PC-3 (cell line): ENCODE measurements at regions not wholly inside any gene's neighbourhood (a gene's known extent, or its start where the extent isn't known, plus 50 kb on each side); places are given as distances from the start of the nearest gene placed in this dataset.

Experiments
- ATAC-seq: fragments of 200-7000 bp; cut with Tn5 transposase; 2 replicates; pipeline ENCODE4 v1.9.1; 2020; ENCODE audit warnings: mild to moderate bottlenecking, moderate library complexity
- BruUV-seq: library from RNA; stranded (reverse); fragments of 400-500 nt; replicated peaks from 2 replicates; lab custom pipeline; 2021; lab: Mats Ljungman, UMichigan
- CTCF ChIA-PET: fragments of 300-600 bp; sonication (Branson Sonifier 250); formaldehyde crosslinking; loops from one replicate; lab custom pipeline; 2022; ENCODE audit warnings: antibody characterized with exemption; lab: Charles Lee
- POLR2A ChIA-PET: fragments of 300-600 bp; sonication (Branson Sonifier 250); formaldehyde crosslinking; loops from one replicate; lab custom pipeline; 2022; ENCODE audit warnings: antibody characterized with exemption; ENCODE audit not compliant: unreplicated experiment; lab: Charles Lee
- DNase-seq: peaks from one replicate; pipeline ENCODE4 v3.0.0-alpha.2; 2015
- H2AFZ ChIP-seq: fragments of 300-600 bp; sonication (generic); 2 replicates; pipeline ENCODE4 v1.6.0; 2016; ENCODE audit warnings: antibody characterized with exemption, low read length
- H3F3A ChIP-seq: fragments of 300-600 bp; sonication (generic); one replicate; pipeline ENCODE4 v1.6.0; 2017; ENCODE audit warnings: antibody characterized with exemption, low read length, control low read depth, mild to moderate bottlenecking; ENCODE audit not compliant: unreplicated experiment
- H3K27ac ChIP-seq: fragments of 300-600 bp; sonication (generic); 2 replicates; pipeline ENCODE4 v1.5.1; 2016; ENCODE audit warnings: mild to moderate bottlenecking, low read length
- H3K27me3 ChIP-seq: fragments of 300-600 bp; sonication (generic); 2 replicates; pipeline ENCODE4 v1.6.1; 2016; ENCODE audit warnings: low read length, mixed read lengths
- H3K36me3 ChIP-seq: fragments of 300-600 bp; sonication (generic); 2 replicates; pipeline ENCODE4 v1.6.1; 2016; ENCODE audit warnings: low read depth, mixed run types, low read length, mixed read lengths
- H3K4me1 ChIP-seq: fragments of 300-600 bp; sonication (generic); 2 replicates; pipeline ENCODE4 v1.5.1; 2016; ENCODE audit warnings: low read length; ENCODE audit not compliant: insufficient read depth
- H3K4me2 ChIP-seq: fragments of 300-600 bp; sonication (generic); 2 replicates; pipeline ENCODE4 v1.6.0; 2016; ENCODE audit warnings: low read length
- H3K4me3 ChIP-seq: fragments of 300-600 bp; sonication (generic); 2 replicates; pipeline ENCODE4 v1.5.1; 2016; ENCODE audit warnings: mild to moderate bottlenecking, low read length, mixed read lengths
- H3K79me2 ChIP-seq: fragments of 300-600 bp; sonication (generic); 2 replicates; pipeline ENCODE4 v1.6.1; 2017; ENCODE audit warnings: low read length, mixed read lengths
- H3K9ac ChIP-seq: fragments of 300-600 bp; sonication (generic); 2 replicates; pipeline ENCODE4 v1.6.0; 2016; ENCODE audit warnings: mild to moderate bottlenecking, low read length
- H3K9me2 ChIP-seq: fragments of 300-600 bp; sonication (generic); replicated peaks from 2 replicates; pipeline ENCODE4 v1.6.1; 2016; ENCODE audit warnings: mixed run types, low read length, mixed read lengths
- H3K9me3 ChIP-seq: fragments of 300-600 bp; sonication (generic); 2 replicates; pipeline ENCODE4 v1.6.1; 2016; ENCODE audit warnings: low read length, mixed read lengths
- H4K20me1 ChIP-seq: fragments of 300-600 bp; sonication (generic); 2 replicates; pipeline ENCODE4 v1.6.1; 2016; ENCODE audit warnings: low read length, mixed read lengths
- EZH2 ChIP-seq: fragments of 300-600 bp; sonication (generic); IDR thresholded peaks from one replicate; pipeline ENCODE4 v1.6.1; 2017; ENCODE audit warnings: antibody characterized with exemption, mild to moderate bottlenecking, low read length; ENCODE audit not compliant: unreplicated experiment
- EZH2phosphoT487 ChIP-seq: fragments of 300-600 bp; sonication (generic); IDR thresholded peaks from 2 replicates; pipeline ENCODE4 v1.6.1; 2018; ENCODE audit warnings: mild to moderate bottlenecking, antibody characterized with exemption, low read length, borderline replicate concordance
- intact Hi-C: fragments of 100-400 bp; cut with micrococcal nuclease; formaldehyde crosslinking; loops from 2 replicates; pipeline ENCODE4 v1.9.0; 2023
- TF ChIP-seq, protein P1 (sequence below): fragments of 300-600 bp; sonication (generic); conservative IDR thresholded peaks from 2 replicates; pipeline ENCODE4 v1.5.1; 2017; ENCODE audit warnings: antibody characterized with exemption, low read depth, mild to moderate bottlenecking, low read length

DNA sequence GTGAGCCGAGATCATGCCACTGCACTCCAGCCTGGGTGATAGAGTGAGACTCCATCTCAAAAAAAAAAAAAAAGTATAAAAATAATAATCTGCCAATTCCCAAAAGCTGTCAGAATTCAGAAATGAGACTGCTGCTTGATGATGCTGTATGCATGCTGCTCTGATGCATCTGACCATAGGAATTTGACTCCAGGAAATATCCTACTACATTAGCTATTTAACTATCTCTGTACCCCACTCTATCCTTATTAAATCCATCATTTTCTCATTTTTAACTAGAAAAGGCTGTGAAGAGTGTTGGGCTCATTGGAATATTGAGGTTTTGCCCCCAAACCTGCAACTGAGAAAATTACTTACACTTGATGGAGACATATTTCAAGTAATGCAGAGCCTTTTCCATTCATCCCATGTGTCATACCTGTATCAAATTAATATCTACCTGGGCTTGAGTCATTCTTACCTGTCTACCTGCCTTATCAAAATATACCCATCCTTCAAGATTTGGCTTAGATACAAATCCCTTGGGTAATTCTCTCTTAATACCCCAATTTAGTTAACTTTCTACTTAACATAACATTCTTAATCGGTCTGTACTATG lies 135.2 kb upstream of the PREP start:
- Histone ChIP-seq H3K27ac (no peak overlapping the region), H3K79me2 (no peaks in the 10 kb centered on the region), H3K9ac (no peak overlapping the region), H3K9me3 (no peaks in the 10 kb centered on the region), H3F3A (no peaks in the 10 kb centered on the region), H3K27me3 (no peaks in the 10 kb centered on the region), H3K9me2 (no peaks in the 10 kb centered on the region), H3K4me2 (no peak overlapping the region), H3K36me3 (no peaks in the 10 kb centered on the region), H4K20me1 (no peaks in the 10 kb centered on the region), H2AFZ (no peak overlapping the region), H3K4me3 (no peak overlapping the region), H3K4me1 (no peaks in the 10 kb centered on the region)
- no peak for DNase-seq
- no TSS peak for BruUV-seq
- POLR2A ChIA-PET = no interaction called here
- CTCF ChIA-PET = no interaction called here
- intact Hi-C loops = no loop called here
- ATAC-seq = no peak
- no peak for TF ChIP-seq EZH2
- TF ChIP-seq, protein P1, sequence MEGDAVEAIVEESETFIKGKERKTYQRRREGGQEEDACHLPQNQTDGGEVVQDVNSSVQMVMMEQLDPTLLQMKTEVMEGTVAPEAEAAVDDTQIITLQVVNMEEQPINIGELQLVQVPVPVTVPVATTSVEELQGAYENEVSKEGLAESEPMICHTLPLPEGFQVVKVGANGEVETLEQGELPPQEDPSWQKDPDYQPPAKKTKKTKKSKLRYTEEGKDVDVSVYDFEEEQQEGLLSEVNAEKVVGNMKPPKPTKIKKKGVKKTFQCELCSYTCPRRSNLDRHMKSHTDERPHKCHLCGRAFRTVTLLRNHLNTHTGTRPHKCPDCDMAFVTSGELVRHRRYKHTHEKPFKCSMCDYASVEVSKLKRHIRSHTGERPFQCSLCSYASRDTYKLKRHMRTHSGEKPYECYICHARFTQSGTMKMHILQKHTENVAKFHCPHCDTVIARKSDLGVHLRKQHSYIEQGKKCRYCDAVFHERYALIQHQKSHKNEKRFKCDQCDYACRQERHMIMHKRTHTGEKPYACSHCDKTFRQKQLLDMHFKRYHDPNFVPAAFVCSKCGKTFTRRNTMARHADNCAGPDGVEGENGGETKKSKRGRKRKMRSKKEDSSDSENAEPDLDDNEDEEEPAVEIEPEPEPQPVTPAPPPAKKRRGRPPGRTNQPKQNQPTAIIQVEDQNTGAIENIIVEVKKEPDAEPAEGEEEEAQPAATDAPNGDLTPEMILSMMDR = no peak
- TF ChIP-seq EZH2phosphoT487 = no peak

DNA sequence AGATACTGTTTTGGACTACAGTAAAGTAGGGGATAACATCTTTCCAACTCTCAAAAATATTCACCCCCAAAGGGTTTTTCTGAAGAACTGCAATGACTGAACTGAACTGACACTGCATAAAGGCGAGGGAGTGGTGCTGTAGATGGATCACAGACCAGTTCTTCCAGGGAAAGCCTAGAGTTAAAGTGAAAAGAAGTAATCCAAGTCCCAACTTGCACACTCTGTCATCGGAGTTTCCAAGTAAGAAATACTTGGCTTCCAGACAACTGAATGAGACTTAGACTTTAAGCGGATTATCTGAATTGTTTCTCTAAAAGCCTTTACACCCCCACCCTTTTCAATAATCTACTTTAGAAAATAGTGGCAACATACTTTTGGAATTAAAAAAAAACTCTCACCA lies 134.1 kb upstream of the PREP start:
- Histone ChIP-seq H3K79me2 (no peaks in the 10 kb centered on the region), H3K27me3 (no peaks in the 10 kb centered on the region), H2AFZ (no peak overlapping the region), H3K9me3 (no peaks in the 10 kb centered on the region), H3K4me2 (no peak overlapping the region), H3F3A (no peaks in the 10 kb centered on the region), H3K4me1 (no peaks in the 10 kb centered on the region), H3K27ac (no peak overlapping the region), H3K36me3 (no peaks in the 10 kb centered on the region), H3K4me3 (no peak overlapping the region), H3K9ac (no peak overlapping the region), H4K20me1 (no peaks in the 10 kb centered on the region), H3K9me2 (no peaks in the 10 kb centered on the region)
- TF ChIP-seq EZH2phosphoT487 = no peak
- TF ChIP-seq, protein P1 = no peak
- TF ChIP-seq EZH2 = no peak
- ATAC-seq (no peak), DNase-seq (no peak)
- CTCF ChIA-PET = no interaction called here
- no TSS peak for BruUV-seq
- POLR2A ChIA-PET = no interaction called here
- intact Hi-C loops = no loop called here

DNA sequence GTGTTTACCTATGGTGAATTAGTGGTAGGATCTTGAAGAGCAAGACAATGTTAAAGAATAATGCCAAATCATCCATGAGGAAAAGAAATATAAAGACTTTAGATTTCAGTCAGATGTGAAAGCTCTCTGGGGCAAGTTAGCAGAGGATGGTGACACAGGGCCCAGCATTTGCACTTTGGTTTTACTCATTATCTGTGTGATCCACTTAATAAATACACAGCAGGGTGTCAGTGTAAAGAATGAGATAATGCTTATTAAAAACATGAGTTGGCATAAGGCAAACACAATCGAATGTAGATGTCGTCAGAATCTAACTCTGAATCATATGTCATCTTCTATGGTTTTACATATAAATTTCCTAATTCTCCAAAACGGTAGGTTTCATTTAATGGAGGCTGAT lies 130.4 kb upstream of the PREP start:
- Histone ChIP-seq H3K27me3 (no peaks in the 10 kb centered on the region), H3K4me2 (no peak overlapping the region), H4K20me1 (no peaks in the 10 kb centered on the region), H3K9me2 (no peaks in the 10 kb centered on the region), H3K79me2 (no peaks in the 10 kb centered on the region), H3F3A (no peaks in the 10 kb centered on the region), H3K27ac (no peak overlapping the region), H3K4me1 (no peaks in the 10 kb centered on the region), H2AFZ (no peak overlapping the region), H3K9ac (no peak overlapping the region), H3K4me3 (no peak overlapping the region), H3K36me3 (no peaks in the 10 kb centered on the region), H3K9me3 (no peaks in the 10 kb centered on the region)
- no peak for DNase-seq
- ChIA-PET POLR2A (no interaction called here), CTCF (no interaction called here)
- no TSS peak for BruUV-seq
- TF ChIP-seq, protein P1 = no peak
- TF ChIP-seq EZH2 (no peak), EZH2phosphoT487 (no peak)
- intact Hi-C loops = no loop called here
- ATAC-seq = no peak
